Activated naive CD4-positive, alpha-beta T cell treated with anti-CD3 and anti-CD28 coated beads for 36 hours (primary cell): ENCODE measurements at regions not wholly inside any gene's neighbourhood (a gene's known extent, or its start where the extent isn't known, plus 50 kb on each side); places are given as distances from the start of the nearest gene placed in this dataset.

ENCODE experiments used
- CTCF ChIA-PET: fragments of 350-600 bp; sonication (Branson Sonifier 250); formaldehyde crosslinking; loops from one replicate; lab custom pipeline; 2021; ENCODE audit warnings: antibody characterized with exemption; lab: Charles Lee
- DNase-seq: peaks from one replicate; pipeline ENCODE4 v3.0.0-alpha.2; 2020
- H3K27ac Mint-ChIP-seq: one replicate; pipeline ENCODE4 v1.8.0; 2021; ENCODE audit warnings: mild to moderate bottlenecking, mixed read lengths
- H3K27me3 Mint-ChIP-seq: one replicate; pipeline ENCODE4 v1.8.0; 2021; ENCODE audit warnings: low read depth, mixed read lengths
- H3K36me3 Mint-ChIP-seq: one replicate; pipeline ENCODE4 v1.8.0; 2021; ENCODE audit warnings: low read depth, mixed read lengths
- H3K4me1 Mint-ChIP-seq: one replicate; pipeline ENCODE4 v1.8.0; 2021; ENCODE audit warnings: low read depth, mixed read lengths
- H3K4me3 Mint-ChIP-seq: one replicate; pipeline ENCODE4 v1.8.0; 2021; ENCODE audit warnings: mild to moderate bottlenecking, moderate library complexity, mixed read lengths
- H3K9me3 Mint-ChIP-seq: one replicate; pipeline ENCODE4 v1.8.0; 2021; ENCODE audit warnings: mixed read lengths
- intact Hi-C: fragments of 100-400 bp; cut with micrococcal nuclease; formaldehyde crosslinking; loops from one replicate; pipeline ENCODE4 v1.15.1; 2023

GRCh38 chrX:39603230-39603629, 494.5 kb downstream of the BCOR start:
- no peaks in the 10 kb centered on the region for H3K9me3 Mint-ChIP-seq
- intact Hi-C loops: no loop called here
- no peaks in the 10 kb centered on the region for H3K36me3 Mint-ChIP-seq
- CTCF ChIA-PET: no interaction called here
- H3K4me1 Mint-ChIP-seq: no peaks in the 10 kb centered on the region
- no peak for DNase-seq
- H3K27ac Mint-ChIP-seq: no peak overlapping the region
- no peaks in the 10 kb centered on the region for H3K27me3 Mint-ChIP-seq
- H3K4me3 Mint-ChIP-seq: no peak overlapping the region

- Mint-ChIP-seq H3K36me3 (no peaks in the 10 kb centered on the region), H3K27ac (no peak overlapping the region)
- intact Hi-C loops: no loop called here
These were observed 492.6 kb downstream of the BCOR start for GRCh38 chrX:39605183-39605582.

GRCh38 chrX:39605866-39606265, 491.9 kb downstream of the BCOR start:
- no peak for DNase-seq
- Mint-ChIP-seq H3K27ac (no peak overlapping the region), H3K36me3 (no peaks in the 10 kb centered on the region), H3K27me3 (no peaks in the 10 kb centered on the region), H3K4me3 (no peak overlapping the region), H3K9me3 (no peaks in the 10 kb centered on the region), H3K4me1 (no peaks in the 10 kb centered on the region)
- intact Hi-C loops: no loop called here
- CTCF ChIA-PET: no interaction called here

More at GRCh38 chrX:39605183-39605582, 492.6 kb downstream of the BCOR start:
- CTCF ChIA-PET: no interaction called here
- Mint-ChIP-seq H3K9me3 (no peaks in the 10 kb centered on the region), H3K27me3 (no peaks in the 10 kb centered on the region), H3K4me1 (no peaks in the 10 kb centered on the region), H3K4me3 (no peak overlapping the region)
- DNase-seq: no peak

- H3K27ac Mint-ChIP-seq: no peak overlapping the region
- intact Hi-C loops: loop anchor here (5.0 to 10.0 kb wide), 4 partner anchors 162 to 395 kb away; no protein-coding TSS in a partner anchor
- no peak overlapping the region for H3K4me3 Mint-ChIP-seq
- H3K27me3 Mint-ChIP-seq: no peaks in the 10 kb centered on the region
- CTCF ChIA-PET: no interaction called here
- H3K4me1 Mint-ChIP-seq: peaks cover 12% of the 10 kb centered on the region
- no peaks in the 10 kb centered on the region for H3K36me3 Mint-ChIP-seq
- no peaks in the 10 kb centered on the region for H3K9me3 Mint-ChIP-seq
- DNase-seq: no peak
These were observed 487.8 kb downstream of the BCOR start for GRCh38 chrX:39609941-39610340.

DNA sequence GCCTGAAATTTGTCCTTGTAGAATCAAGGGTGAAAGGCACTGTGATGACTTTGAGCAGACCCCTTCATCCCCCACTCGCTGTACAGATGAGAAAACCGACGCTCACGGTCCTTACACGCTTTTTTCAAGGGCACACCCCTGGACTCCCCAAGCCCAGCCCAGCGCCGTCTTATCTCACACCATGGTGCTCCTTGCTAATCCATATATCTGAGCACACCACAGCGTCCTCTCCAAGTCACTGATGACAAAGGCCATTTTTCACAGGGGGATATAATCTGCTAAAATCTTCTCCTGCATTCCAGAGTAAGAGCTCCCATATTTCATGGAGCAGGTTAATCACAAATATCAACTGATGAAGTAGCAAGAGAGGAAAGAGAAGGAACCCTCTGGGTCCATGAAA, 486.3 kb downstream of the BCOR start:
- no peaks in the 10 kb centered on the region for H3K27me3 Mint-ChIP-seq
- no peaks in the 10 kb centered on the region for H3K36me3 Mint-ChIP-seq
- no peaks in the 10 kb centered on the region for H3K9me3 Mint-ChIP-seq
- no peak overlapping the region for H3K27ac Mint-ChIP-seq
- H3K4me3 Mint-ChIP-seq: no peak overlapping the region
- DNase-seq: no peak
- CTCF ChIA-PET: no interaction called here
- intact Hi-C loops: loop anchor here (5.0 to 10.0 kb wide), 4 partner anchors 161 to 393 kb away; no protein-coding TSS in a partner anchor
- peaks cover 22% of the 10 kb centered on the region for H3K4me1 Mint-ChIP-seq

DNA sequence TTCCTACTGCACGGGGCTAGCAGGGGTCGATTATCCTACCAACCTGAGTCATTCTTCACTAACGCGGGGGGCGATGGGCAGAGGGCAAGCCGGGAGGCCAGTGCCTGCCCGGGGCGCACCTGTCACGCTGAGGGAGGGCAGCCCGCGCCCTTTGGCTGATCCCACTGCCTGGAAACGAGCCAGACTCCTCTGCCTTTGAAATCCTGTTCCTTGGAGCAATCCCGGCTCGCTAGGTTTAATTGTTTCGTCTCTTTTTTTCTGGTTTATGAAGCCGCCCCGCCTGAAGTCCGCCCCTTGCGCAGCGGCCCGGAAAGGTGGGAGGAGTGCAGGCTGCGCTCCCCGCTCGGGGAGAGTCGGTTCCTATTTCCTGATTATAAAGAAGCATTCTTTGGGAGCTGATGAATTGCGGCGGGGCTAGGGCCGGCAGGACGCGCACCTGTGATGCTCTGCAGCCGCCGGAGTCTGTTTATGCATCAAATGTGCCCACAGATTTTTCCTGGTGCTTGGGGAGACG, 484.2 kb downstream of the BCOR start:
- Mint-ChIP-seq H3K4me3 (peak overlapping the region; percentile 70), H3K4me1 (peaks cover 22% of the 10 kb centered on the region), H3K36me3 (no peaks in the 10 kb centered on the region), H3K27me3 (no peaks in the 10 kb centered on the region), H3K27ac (peak overlapping the region; percentile 87), H3K9me3 (no peaks in the 10 kb centered on the region)
- CTCF ChIA-PET: no interaction called here
- peak; percentile 29 for DNase-seq
- intact Hi-C loops: loop anchor here (5.0 to 10.0 kb wide), 4 partner anchors 159 to 391 kb away; no protein-coding TSS in a partner anchor

- intact Hi-C loops: loop anchor here (1.0 to 10.0 kb wide), 9 partner anchors 36 to 809 kb away; no protein-coding TSS in a partner anchor
- H3K27ac Mint-ChIP-seq: peak overlapping the region; percentile 90
- no peaks in the 10 kb centered on the region for H3K27me3 Mint-ChIP-seq
- H3K36me3 Mint-ChIP-seq: no peaks in the 10 kb centered on the region
- H3K9me3 Mint-ChIP-seq: no peaks in the 10 kb centered on the region
- peak overlapping the region; percentile 70 for H3K4me3 Mint-ChIP-seq
- CTCF ChIA-PET: interaction anchor here (0.6 kb wide), 1 partner anchor 48 kb away, joined by 3 read pairs; no protein-coding TSS in a partner anchor
- H3K4me1 Mint-ChIP-seq: peaks cover 22% of the 10 kb centered on the region
- peak; percentile 86 for DNase-seq
These were observed 483.6 kb downstream of the BCOR start for GRCh38 chrX:39613997-39614679.

DNA sequence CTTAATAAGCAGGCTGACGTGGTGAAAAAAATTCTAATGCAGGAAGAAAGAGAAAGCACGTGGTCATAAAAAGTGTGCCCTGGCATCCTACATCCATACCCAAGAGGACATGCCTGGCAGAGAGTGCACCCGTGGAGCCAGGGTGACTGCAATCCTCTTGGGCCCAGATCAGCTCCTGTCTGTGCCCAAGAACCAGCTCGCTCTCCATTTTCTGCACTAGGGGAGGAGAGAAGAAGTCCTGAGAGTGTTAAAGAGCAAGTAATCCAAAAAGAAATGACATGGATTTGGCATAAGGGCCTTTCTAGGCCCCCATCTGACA, 483.1 kb downstream of the BCOR start:
- Mint-ChIP-seq H3K27me3 (no peaks in the 10 kb centered on the region), H3K9me3 (no peaks in the 10 kb centered on the region), H3K4me3 (peak overlapping the region; percentile 70), H3K27ac (peak overlapping the region; percentile 90), H3K36me3 (no peaks in the 10 kb centered on the region), H3K4me1 (peaks cover 22% of the 10 kb centered on the region)
- CTCF ChIA-PET: interaction anchor here (0.6 kb wide), 1 partner anchor 47 kb away, joined by 3 read pairs; no protein-coding TSS in a partner anchor
- intact Hi-C loops: loop anchor here (1.0 to 10.0 kb wide), 9 partner anchors 36 to 809 kb away; no protein-coding TSS in a partner anchor
- DNase-seq: no peak

DNA sequence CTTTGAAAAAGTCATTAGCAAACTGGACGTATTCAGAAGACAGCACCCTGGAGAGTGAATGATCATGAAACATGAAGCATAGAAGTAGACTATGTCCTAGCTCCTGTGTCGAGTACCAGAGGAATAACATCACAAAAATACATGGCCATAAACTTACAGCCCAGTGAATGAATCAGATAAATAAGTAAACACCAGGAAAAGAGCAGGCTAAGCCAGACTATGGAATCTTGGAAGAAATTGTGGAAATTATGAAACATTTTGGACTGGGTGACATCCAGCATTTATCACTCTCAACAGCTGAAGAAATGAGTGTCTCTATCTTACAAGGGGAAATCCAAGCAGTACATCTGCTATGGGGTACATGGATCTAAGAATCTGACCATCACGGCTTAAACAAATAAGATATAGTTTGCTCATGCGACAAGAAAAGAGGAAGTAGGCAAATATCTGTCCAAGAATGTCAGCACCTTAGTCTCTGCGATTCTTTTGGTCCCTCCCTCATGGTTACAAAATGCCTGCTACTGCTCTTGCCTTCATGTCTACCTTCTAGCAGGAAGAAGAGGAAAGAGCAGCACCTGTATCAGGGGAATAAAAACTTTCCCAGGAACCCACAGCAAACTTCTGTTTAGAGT, 481.5 kb downstream of the BCOR start:
- Mint-ChIP-seq H3K4me3 (no peak overlapping the region), H3K27ac (peak overlapping the region; percentile 46), H3K9me3 (no peaks in the 10 kb centered on the region), H3K36me3 (no peaks in the 10 kb centered on the region), H3K27me3 (no peaks in the 10 kb centered on the region), H3K4me1 (peaks cover 22% of the 10 kb centered on the region)
- CTCF ChIA-PET: no interaction called here
- DNase-seq: no peak
- intact Hi-C loops: loop anchor here (10.0 kb wide), 1 partner anchor 389 kb away; no protein-coding TSS in a partner anchor

GRCh38 chrX:39616731-39617130, 481.0 kb downstream of the BCOR start:
- Mint-ChIP-seq H3K4me3 (no peak overlapping the region), H3K9me3 (peaks cover 2% of the 10 kb centered on the region), H3K27me3 (no peaks in the 10 kb centered on the region), H3K27ac (peak overlapping the region; percentile 46), H3K4me1 (peaks cover 22% of the 10 kb centered on the region), H3K36me3 (no peaks in the 10 kb centered on the region)
- no peak for DNase-seq
- CTCF ChIA-PET: no interaction called here
- intact Hi-C loops: loop anchor here (10.0 kb wide), 1 partner anchor 388 kb away; no protein-coding TSS in a partner anchor

GRCh38 chrX:39618178-39618577, 479.6 kb downstream of the BCOR start:
- CTCF ChIA-PET: no interaction called here
- no peaks in the 10 kb centered on the region for H3K36me3 Mint-ChIP-seq
- no peak overlapping the region for H3K27ac Mint-ChIP-seq
- no peak overlapping the region for H3K4me3 Mint-ChIP-seq
- intact Hi-C loops: loop anchor here (10.0 kb wide), 1 partner anchor 387 kb away; no protein-coding TSS in a partner anchor
- peaks cover 5% of the 10 kb centered on the region for H3K9me3 Mint-ChIP-seq
- no peak for DNase-seq
- no peaks in the 10 kb centered on the region for H3K27me3 Mint-ChIP-seq
- peaks cover 22% of the 10 kb centered on the region for H3K4me1 Mint-ChIP-seq

GRCh38 chrX:39619182-39620009, 478.4 kb downstream of the BCOR start:
- intact Hi-C loops: loop anchor here (10.0 kb wide), 1 partner anchor 385 kb away; no protein-coding TSS in a partner anchor
- no peaks in the 10 kb centered on the region for H3K36me3 Mint-ChIP-seq
- H3K27ac Mint-ChIP-seq: no peak overlapping the region

More at GRCh38 chrX:39619182-39620009, 478.4 kb downstream of the BCOR start:
- no peak overlapping the region for H3K4me3 Mint-ChIP-seq
- peaks cover 7% of the 10 kb centered on the region for H3K9me3 Mint-ChIP-seq
- CTCF ChIA-PET: no interaction called here
- no peak for DNase-seq
- no peaks in the 10 kb centered on the region for H3K27me3 Mint-ChIP-seq
- peaks cover 15% of the 10 kb centered on the region for H3K4me1 Mint-ChIP-seq
